A673 (cell line): ENCODE measurements at regions not wholly inside any gene's neighbourhood (a gene's known extent, or its start where the extent isn't known, plus 50 kb on each side); places are given as distances from the start of the nearest gene placed in this dataset.

Experiments
- EZH2 ChIP-seq: fragments of 200-600 bp; sonication (generic); IDR thresholded peaks from 2 replicates; pipeline ENCODE4 v1.6.1; 2017; ENCODE audit warnings: borderline replicate concordance, low read depth, mild to moderate bottlenecking, mixed read lengths, antibody characterized with exemption, low read length; ENCODE audit not compliant: poor library complexity, severe bottlenecking
- TF ChIP-seq, protein P1 (sequence below): fragments of 300-800, 200-600 bp; sonication (generic); conservative IDR thresholded peaks from 2 replicates; pipeline ENCODE4 v1.5.1; 2017; ENCODE audit warnings: low read depth, mild to moderate bottlenecking, antibody characterized with exemption, low read length, moderate library complexity, mixed read lengths

DNA sequence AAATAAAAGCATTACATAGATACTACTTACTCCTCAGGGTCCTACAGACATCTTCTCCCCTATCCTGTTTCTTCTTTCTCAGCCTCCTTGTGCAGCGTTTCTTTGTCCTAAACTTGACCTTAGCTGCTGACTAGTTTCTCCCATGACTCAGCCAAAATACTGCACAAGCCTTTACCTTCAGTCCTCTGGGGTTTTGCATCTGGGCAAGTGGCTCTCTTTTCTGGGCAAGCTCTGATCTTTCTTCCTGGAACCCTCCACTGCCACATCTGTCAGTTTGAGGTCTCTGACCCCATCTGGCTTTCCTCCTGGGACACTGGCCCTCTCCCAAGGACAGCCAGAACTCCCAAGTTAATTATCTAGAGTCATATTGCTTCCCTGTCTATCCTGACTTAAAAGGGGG is 838.4 kb downstream of the DHX35 start:
- no peak for TF ChIP-seq EZH2
- TF ChIP-seq, protein P1, sequence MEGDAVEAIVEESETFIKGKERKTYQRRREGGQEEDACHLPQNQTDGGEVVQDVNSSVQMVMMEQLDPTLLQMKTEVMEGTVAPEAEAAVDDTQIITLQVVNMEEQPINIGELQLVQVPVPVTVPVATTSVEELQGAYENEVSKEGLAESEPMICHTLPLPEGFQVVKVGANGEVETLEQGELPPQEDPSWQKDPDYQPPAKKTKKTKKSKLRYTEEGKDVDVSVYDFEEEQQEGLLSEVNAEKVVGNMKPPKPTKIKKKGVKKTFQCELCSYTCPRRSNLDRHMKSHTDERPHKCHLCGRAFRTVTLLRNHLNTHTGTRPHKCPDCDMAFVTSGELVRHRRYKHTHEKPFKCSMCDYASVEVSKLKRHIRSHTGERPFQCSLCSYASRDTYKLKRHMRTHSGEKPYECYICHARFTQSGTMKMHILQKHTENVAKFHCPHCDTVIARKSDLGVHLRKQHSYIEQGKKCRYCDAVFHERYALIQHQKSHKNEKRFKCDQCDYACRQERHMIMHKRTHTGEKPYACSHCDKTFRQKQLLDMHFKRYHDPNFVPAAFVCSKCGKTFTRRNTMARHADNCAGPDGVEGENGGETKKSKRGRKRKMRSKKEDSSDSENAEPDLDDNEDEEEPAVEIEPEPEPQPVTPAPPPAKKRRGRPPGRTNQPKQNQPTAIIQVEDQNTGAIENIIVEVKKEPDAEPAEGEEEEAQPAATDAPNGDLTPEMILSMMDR, result no peak
